HG03432 (cell line): ENCODE measurements at regions not wholly inside any gene's neighbourhood (a gene's known extent, or its start where the extent isn't known, plus 50 kb on each side); places are given as distances from the start of the nearest gene placed in this dataset.
"Not testable (repeated sequence)": the region's sequence is repeated elsewhere in the genome, so short reads cannot be mapped to it uniquely, and the experiment has no call there.

Source experiments
- ATAC-seq: cut with Tn5 transposase; IDR thresholded peaks from one replicate; pipeline ENCODE4 v1.9.1; 2021; ENCODE audit warnings: mild to moderate bottlenecking, moderate library complexity; ENCODE audit not compliant: unreplicated experiment

GRCh38 chr12:25424211-25424731 lies 128.8 kb downstream of the LMNTD1 start:
- ATAC-seq, result no peak

DNA sequence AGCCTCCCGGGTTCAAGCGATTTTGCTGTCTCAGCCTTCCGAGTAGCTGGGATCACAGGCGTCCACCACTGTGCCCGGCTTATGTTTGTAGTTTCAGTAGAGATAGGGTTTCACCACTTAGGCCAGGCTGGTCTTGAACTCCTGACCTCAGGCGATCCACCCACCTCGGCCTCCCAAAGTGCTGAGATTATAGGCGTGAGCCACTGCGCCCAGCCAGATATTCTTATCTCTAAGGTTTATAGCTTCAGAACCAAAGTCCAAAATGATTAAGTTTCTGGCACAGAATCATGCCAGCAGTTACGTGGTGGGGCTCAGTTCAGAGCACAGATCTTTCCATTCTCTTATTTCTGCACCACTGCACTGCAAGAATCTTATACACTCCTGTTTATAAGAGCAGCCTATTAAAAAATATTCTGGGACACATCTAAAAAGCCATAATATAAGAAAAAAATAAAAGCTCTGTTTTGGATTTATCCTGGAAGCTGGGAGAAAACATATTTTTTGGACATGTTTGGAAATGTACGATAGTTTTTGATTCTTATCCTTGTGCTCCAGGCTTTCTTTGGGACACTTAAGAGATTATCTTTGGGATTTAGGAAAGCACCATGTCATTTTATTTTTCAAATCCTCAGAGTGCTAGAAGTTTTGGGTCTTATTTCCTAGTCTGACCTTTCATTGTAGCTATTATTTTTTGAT lies 129.6 kb downstream of the LMNTD1 start:
- ATAC-seq, result no peak

DNA sequence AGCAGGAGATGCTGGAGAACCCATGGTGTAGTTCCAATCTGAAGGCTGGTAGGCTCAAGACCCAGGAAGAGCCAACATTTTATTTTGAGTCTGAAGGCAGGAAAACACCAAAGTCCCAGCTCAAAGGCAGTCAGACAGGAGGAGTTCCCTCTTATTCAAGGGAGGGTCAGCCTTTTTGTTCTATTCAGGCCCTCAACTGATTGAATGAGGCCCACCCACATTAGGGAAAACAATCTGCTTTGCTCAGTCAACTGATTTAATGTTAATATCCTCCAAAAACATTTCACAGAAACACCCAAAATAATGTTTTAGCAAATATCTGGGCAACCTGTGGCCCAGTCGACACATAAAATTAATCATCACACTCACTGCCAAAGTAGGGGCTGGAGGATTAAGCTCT lies 130.8 kb downstream of the LMNTD1 start:
- ATAC-seq, result no peak

DNA sequence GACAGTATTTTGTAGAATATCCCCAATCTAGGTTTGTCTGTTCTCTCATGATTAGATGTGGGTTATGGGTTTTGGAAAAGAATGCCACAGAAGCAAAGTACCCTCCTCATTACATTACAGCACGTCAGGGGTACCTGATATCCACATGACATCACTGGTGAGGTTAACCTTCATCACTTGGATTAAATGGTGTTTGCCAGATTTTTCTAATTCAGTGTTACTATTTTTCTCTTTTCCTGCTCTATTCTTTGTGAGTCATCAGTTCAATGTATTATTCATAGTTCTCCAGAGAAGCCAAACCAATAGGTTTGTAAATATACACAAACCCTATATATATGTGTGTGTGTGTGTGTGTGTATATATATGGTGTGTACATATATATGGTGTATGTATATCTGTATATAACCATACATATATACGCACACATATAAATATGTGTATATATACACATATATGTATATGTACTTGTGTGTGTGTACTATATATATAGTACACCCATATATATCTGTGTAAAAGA lies 131.4 kb downstream of the LMNTD1 start:
- ATAC-seq, result no peak

DNA sequence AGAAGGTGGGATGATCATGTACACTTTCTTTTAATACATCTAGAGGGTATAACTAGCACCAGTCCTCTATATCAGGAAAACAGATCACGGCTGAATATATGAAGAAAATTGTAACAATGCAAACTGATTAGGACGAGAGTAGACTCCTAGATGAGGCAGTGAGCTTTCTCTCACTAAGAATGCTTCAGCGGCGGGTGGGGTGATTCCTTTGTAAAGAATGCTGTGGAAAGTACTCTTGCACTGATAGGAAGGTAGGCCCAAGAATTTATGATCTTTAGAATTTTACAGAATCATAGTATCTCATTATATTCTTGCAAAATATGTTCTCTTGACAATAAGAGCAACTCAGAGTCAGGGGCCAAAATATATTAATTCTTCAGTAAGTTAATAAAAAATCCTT lies 133.0 kb downstream of the LMNTD1 start:
- no peak for ATAC-seq

GRCh38 chr12:25419595-25419994 lies 133.5 kb downstream of the LMNTD1 start:
- no peak for ATAC-seq

GRCh38 chr12:25417071-25417470 lies 136.0 kb downstream of the LMNTD1 start:
- ATAC-seq, result no peak

DNA sequence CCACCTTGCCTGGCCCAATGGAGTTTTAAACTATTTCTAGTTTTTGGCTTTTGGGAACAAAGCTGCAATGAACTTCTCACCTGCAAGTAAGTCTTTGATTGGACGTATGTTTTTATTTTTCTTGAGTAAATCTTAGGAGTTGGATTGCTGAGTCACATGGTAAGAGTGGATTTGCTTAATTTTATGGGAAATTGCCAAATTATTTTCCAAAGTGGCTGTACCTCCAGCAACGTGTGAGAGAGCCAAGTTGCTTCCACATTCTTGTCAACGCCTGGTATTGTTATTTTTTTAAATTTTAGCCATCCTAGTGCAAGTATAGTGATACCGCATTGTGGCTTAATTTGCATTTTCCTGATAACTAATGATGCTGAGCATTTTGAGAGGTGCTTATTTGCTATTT lies 136.6 kb downstream of the LMNTD1 start:
- no peak for ATAC-seq

GRCh38 chr12:25415004-25415403 lies 138.1 kb downstream of the LMNTD1 start:
- no peak for ATAC-seq

- no peak for ATAC-seq
These were observed 140.3 kb downstream of the LMNTD1 start for GRCh38 chr12:25412735-25413134.

DNA sequence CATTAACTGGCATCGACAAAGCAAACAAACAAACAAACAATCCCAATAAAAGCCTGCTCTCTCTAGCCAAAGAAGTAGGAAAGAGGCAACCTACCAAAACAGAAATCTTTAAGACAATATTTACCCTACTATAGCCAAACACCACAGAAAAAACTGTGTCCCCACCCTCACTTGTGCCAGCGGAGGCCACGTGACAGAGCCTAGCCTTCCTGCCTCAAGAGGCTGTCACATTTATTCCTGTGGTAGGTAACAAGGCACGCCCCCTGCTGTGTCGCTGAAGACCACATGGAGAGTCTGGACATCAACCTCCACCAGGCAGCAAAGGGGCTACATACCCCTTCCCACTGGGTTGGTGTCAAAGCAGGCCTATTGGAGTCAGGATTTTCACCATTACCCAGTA lies 148.1 kb downstream of the LMNTD1 start:
- ATAC-seq, result no peak

- ATAC-seq, result no peak
These were observed 151.0 kb upstream of the KRAS start for GRCh38 chr12:25401547-25402345.

DNA sequence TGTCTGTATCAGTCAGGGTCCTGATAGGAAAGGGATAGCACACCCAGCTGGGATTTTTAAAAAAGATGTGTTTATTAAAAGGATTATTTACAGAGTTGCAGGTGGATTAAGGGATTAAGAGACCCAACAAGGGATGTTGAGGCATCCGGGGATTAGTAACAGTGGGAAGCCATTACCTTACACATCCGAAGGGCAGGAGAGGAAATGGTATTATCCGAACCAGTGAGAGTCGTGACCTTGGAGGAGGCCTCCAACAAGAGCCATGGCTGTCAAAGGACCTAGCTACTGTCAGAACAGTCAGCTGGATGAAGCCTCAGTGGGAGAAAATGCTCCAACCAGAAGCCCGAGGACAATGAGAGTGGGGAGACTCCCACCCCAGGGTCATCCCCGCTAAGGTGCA lies 146.3 kb upstream of the KRAS start:
- no peak for ATAC-seq

DNA sequence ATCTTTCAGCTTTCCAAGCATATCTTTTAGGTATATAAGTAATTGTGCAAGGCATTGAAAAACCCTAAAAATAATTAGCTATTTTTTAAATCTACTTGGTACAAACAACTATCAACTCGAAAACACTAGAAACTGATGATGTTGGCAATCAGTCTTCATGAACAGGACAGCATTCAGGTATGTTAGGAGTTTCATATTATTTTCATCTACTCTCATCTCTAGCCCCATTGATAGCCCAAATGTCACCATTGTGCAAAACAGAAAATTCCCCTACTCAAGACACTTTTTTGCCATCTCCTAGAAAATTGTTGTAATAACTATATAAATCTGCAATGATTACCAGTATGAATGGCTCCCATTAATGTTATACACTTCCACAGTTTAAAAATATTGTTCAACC lies 144.5 kb upstream of the KRAS start:
- no peak for ATAC-seq

- ATAC-seq, result not testable (repeated sequence)
These were observed 144.0 kb upstream of the KRAS start for GRCh38 chr12:25394775-25395174.

- ATAC-seq, result no peak
These were observed 143.3 kb upstream of the KRAS start for GRCh38 chr12:25394025-25394424.

GRCh38 chr12:25391346-25391745 lies 140.6 kb upstream of the KRAS start:
- not testable (repeated sequence) for ATAC-seq

DNA sequence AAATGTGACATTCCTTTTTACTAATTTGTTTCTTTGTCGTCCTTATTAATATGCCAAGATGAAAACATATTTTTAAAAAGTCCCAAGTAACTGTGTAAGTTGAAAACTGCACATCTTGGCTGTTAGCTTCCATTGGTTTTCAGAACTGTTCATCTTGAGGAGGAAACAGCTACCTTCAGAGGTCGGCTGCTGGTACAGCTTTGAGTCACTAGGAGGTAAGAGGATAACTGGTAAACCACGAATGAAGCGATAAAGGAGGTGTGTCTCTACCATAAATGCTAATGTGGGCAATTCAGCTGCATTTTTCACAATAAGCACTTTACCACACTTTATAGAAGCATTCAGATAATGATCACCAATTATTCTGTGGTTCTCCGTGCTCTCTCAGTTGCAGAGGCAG lies 137.5 kb upstream of the KRAS start:
- ATAC-seq, result no peak

- no peak for ATAC-seq
These were observed 137.0 kb upstream of the KRAS start for GRCh38 chr12:25387732-25388050.

DNA sequence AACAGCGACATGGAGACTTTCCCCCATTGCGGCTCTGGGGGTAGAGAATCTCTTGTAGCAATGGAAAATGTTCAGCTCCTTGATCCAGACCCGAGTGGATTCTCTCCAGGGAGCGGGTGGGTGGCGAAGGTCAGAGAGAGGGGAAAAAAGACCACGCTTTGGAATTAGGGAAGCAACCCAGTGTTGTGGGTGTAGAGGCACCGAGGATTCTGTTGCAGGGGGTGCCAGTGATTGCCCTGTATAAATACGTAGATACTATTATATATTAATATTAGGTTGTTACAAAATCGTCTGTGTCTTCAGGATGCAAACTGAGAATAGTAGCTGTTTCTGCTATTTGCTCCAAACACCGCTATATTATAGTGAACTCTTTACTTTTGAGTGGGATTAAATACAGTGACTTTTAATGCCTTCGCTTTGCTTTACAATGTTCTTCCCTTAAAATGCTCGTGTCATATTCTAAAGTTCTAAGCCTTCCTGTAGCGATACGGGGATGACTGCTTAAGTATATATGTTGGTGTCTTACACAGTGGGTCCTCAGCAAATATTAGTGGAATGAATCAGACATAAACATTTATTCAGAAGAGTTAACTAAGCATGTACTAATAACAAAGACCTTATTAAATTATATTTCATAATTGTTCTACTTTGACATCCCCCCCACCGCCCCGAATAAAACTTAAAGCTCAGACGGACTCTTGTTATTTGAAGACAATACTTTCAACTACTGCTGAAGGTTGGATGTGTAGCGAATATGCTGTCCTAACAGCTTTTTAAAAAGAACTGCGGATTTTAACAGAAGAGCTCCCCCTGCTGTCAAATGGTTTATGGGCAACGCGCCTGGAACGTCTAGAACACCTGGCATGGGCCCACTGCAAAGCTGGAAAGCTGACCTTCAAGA lies 136.4 kb upstream of the KRAS start:
- no peak for ATAC-seq

GRCh38 chr12:25384893-25385248 lies 134.1 kb upstream of the KRAS start:
- ATAC-seq, result no peak
